GM12878 (cell line): ENCODE measurements at regions not wholly inside any gene's neighbourhood (a gene's known extent, or its start where the extent isn't known, plus 50 kb on each side); places are given as distances from the start of the nearest gene placed in this dataset.

Experiments used
- ATAC-seq: fragments of 200-7000 bp; cut with Tn5 transposase; 3 replicates; pipeline ENCODE4 v1.9.1; 2020; ENCODE audit warnings: mild to moderate bottlenecking, moderate library complexity
- BruUV-seq: library from RNA; stranded (reverse); fragments of 400-500 nt; replicated peaks from 2 replicates; lab custom pipeline; 2021; lab: Mats Ljungman, UMichigan
- CTCF ChIA-PET: fragments of 300-600 bp; sonication (Branson Sonifier 250); formaldehyde crosslinking; extraction: SDS; loops from one replicate; lab custom pipeline; 2021; ENCODE audit warnings: inconsistent platforms; lab: Yijun Ruan, JAX
- POLR2A ChIA-PET: fragments of 350-600 bp; formaldehyde crosslinking; extraction: SDS; loops from one replicate; lab custom pipeline; 2021; ENCODE audit warnings: inconsistent platforms; lab: Charles Lee
- RAD21 ChIA-PET: fragments of 300-600 bp; sonication (Branson Sonifier 250); formaldehyde crosslinking; loops from one replicate; lab custom pipeline; 2023; ENCODE audit warnings: antibody characterized with exemption; ENCODE audit not compliant: unreplicated experiment; lab: Charles Lee
- SMC1A ChIA-PET: fragments of 300-600 bp; sonication (Branson Sonifier 250); formaldehyde crosslinking; loops from one replicate; lab custom pipeline; 2023; ENCODE audit not compliant: unreplicated experiment, uncharacterized antibody; lab: Charles Lee
- DNase-seq: peaks from one replicate; pipeline ENCODE4 v3.0.0-alpha.2; 2011; ENCODE audit warnings: low read depth, low spot score
- FAIRE-seq: peaks from 3 replicates; lab custom pipeline; 2011; peaks lifted over from hg19 to GRCh38; lab: Jason Lieb, UNC
- H2AFZ ChIP-seq: 2 replicates; pipeline ENCODE4 v1.6.0; 2011; ENCODE audit warnings: low read depth, low read length, control low read depth; ENCODE audit not compliant: control insufficient read depth
- H3K27ac ChIP-seq: 2 replicates; pipeline ENCODE4 v1.5.1; 2011; ENCODE audit warnings: control low read depth; ENCODE audit not compliant: control insufficient read depth, insufficient read depth
- H3K27me3 ChIP-seq, 2 experiments: replicated peaks in 1 of 2; 2 replicates each; pipeline versions ENCODE4 v1.6.0 to v1.6.1; 2011; ENCODE audit warnings: low read length in 1 of 2; ENCODE audit not compliant: control insufficient read depth in 2 of 2, insufficient read depth in 2 of 2
- H3K36me3 ChIP-seq, 2 experiments: 2 replicates each; pipeline ENCODE4 v1.5.1; 2011; ENCODE audit warnings: low read length in 1 of 2; ENCODE audit not compliant: control insufficient read depth in 2 of 2, insufficient read depth in 2 of 2
- H3K4me1 ChIP-seq: 2 replicates; pipeline ENCODE4 v1.6.1; 2011; ENCODE audit warnings: mild to moderate bottlenecking, low read length, moderate library complexity, mixed read lengths; ENCODE audit not compliant: control insufficient read depth, insufficient read depth
- H3K4me2 ChIP-seq: 2 replicates; pipeline ENCODE4 v1.6.0; 2011; ENCODE audit warnings: control low read depth; ENCODE audit not compliant: control insufficient read depth, insufficient read depth
- H3K4me3 ChIP-seq: fragments of 200-600 bp; sonication (generic); 2 replicates; pipeline ENCODE4 v1.5.1; 2016
- H3K79me2 ChIP-seq: 2 replicates; pipeline ENCODE4 v1.6.0; 2011; ENCODE audit warnings: low read length; ENCODE audit not compliant: control insufficient read depth, insufficient read depth
- H3K9ac ChIP-seq: 2 replicates; pipeline ENCODE4 v1.8.0; 2011; ENCODE audit warnings: low read length, control low read depth, mixed read lengths; ENCODE audit not compliant: control insufficient read depth, insufficient read depth
- H3K9me3 ChIP-seq: replicated peaks from 3 replicates; pipeline ENCODE4 v1.5.1; 2011; ENCODE audit warnings: mild to moderate bottlenecking, low read length; ENCODE audit not compliant: control insufficient read depth, insufficient read depth
- H4K20me1 ChIP-seq: 2 replicates; pipeline ENCODE4 v1.6.0; 2011; ENCODE audit not compliant: control insufficient read depth, insufficient read depth
- ASH2L ChIP-seq: fragments of 300-600, 200-600 bp; sonication (generic); IDR thresholded peaks from 2 replicates; pipeline ENCODE4 v1.6.1; 2017; ENCODE audit warnings: low read depth, mild to moderate bottlenecking, borderline replicate concordance
- CHD1 ChIP-seq: IDR thresholded peaks from 2 replicates; pipeline ENCODE4 v1.6.1; 2012; ENCODE audit warnings: low read depth, low read length, improper control_type of control experiment
- CHD4 ChIP-seq: fragments of 200-600 bp; sonication (generic); IDR thresholded peaks from 2 replicates; pipeline ENCODE4 v1.6.1; 2016; ENCODE audit warnings: mild to moderate bottlenecking
- DPF2 ChIP-seq: fragments of 450-650 bp; IDR thresholded peaks from 2 replicates; pipeline ENCODE4 v1.6.1; 2017; ENCODE audit warnings: mild to moderate bottlenecking
- ESRRA ChIP-seq: IDR thresholded peaks from 2 replicates; pipeline ENCODE4 v1.6.1; 2012; ENCODE audit warnings: mild to moderate bottlenecking, low read length, improper control_type of control experiment
- ETV6 ChIP-seq, 2 experiments: fragments of 450-650 bp in 1 of 2; IDR thresholded peaks in 1 of 2; conservative IDR thresholded peaks in 1 of 2; 2 replicates each; pipeline ENCODE4 v1.6.1; 2014; ENCODE audit warnings: antibody characterized with exemption in 1 of 2, borderline replicate concordance in 1 of 2, low read depth in 1 of 2, mild to moderate bottlenecking in 1 of 2, moderate library complexity in 1 of 2
- GATAD2B ChIP-seq: fragments of 450-650 bp; conservative IDR thresholded peaks from 2 replicates; pipeline ENCODE4 v1.6.1; 2017; ENCODE audit warnings: low read depth, mild to moderate bottlenecking, moderate library complexity
- HDAC6 ChIP-seq: fragments of 200-600 bp; sonication (generic); IDR thresholded peaks from one replicate; pipeline ENCODE4 v1.8.0; 2017; ENCODE audit warnings: antibody characterized with exemption; ENCODE audit not compliant: unreplicated experiment
- IRF4 ChIP-seq: IDR thresholded peaks from 2 replicates; pipeline ENCODE4 v1.6.1; 2011; ENCODE audit warnings: low read depth, low read length
- NFYB ChIP-seq: IDR thresholded peaks from 2 replicates; pipeline ENCODE4 v1.6.1; 2011; ENCODE audit warnings: low read depth, mild to moderate bottlenecking, low read length, improper control_type of control experiment, moderate library complexity; ENCODE audit not compliant: insufficient read depth
- NRF1 ChIP-seq: conservative IDR thresholded peaks from 2 replicates; pipeline ENCODE4 v1.6.1; 2011; ENCODE audit warnings: mild to moderate bottlenecking, low read depth, low read length, improper control_type of control experiment
- SIN3A ChIP-seq: IDR thresholded peaks from 2 replicates; pipeline ENCODE4 v1.6.1; 2012; ENCODE audit warnings: low read depth, low read length, improper control_type of control experiment
- SMAD5 ChIP-seq: IDR thresholded peaks from 2 replicates; pipeline ENCODE4 v1.6.1; 2016; ENCODE audit warnings: antibody characterized with exemption, low read depth
- SUZ12 ChIP-seq: fragments of 200-600 bp; sonication (generic); IDR thresholded peaks from one replicate; pipeline ENCODE4 v1.6.1; 2018; ENCODE audit warnings: antibody characterized with exemption, mild to moderate bottlenecking; ENCODE audit not compliant: unreplicated experiment
- TCF3 ChIP-seq: IDR thresholded peaks from 2 replicates; pipeline ENCODE4 v1.6.1; 2012; ENCODE audit warnings: low read depth, mild to moderate bottlenecking, low read length, borderline replicate concordance; ENCODE audit not compliant: insufficient read depth
- TCF7 ChIP-seq: IDR thresholded peaks from 2 replicates; pipeline ENCODE4 v1.6.1; 2014; ENCODE audit warnings: antibody characterized with exemption, borderline replicate concordance
- WGBS: methylation state at CpG from one replicate; pipeline ENCODE4 v1.1.6; 2016; ENCODE audit warnings: low lambda C conversion rate; ENCODE audit not compliant: insufficient replicate concordance, insufficient coverage; ENCODE audit errors: missing lambda C conversion rate; 5-methylcytosine and 5-hydroxymethylcytosine counted together
- in situ Hi-C: fragments of 300-500 bp; cut with MboI; formaldehyde crosslinking; loops from 9 replicates; pipeline ENCODE4 v1.14.3; 2018; ENCODE audit warnings: mixed read lengths
- intact Hi-C: fragments of 100-400 bp; cut with micrococcal nuclease; formaldehyde crosslinking; loops from one replicate; pipeline ENCODE4 v1.14.2; 2022; ENCODE audit not compliant: unreplicated experiment

DNA sequence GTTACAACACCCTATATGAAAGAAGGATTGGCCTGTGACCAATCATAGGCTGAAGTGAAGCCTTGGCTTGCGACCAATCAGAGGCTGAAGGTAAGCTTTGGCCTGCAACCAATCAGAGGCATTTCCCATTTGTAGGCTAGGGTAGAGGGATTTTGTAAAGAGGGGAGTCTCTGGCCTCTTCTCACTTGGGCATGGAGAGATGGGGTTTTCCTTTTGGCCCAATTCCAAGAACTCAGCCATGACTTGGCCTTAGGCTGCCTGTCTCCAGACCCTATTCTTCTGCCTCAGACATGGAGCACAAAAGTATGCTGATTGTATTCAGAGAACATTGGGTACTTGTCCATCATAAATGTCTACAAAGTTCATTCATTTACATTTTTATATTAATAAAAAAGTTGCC is 308.3 kb downstream of the UTRN start:
- Histone ChIP-seq H3K9ac (no peak overlapping the region), H3K9me3 (no peaks in the 10 kb centered on the region; the same call in 2 of the 3 replicates), H3K27ac (no peak overlapping the region), H3K27me3 (no peaks in the 10 kb centered on the region), H3K79me2 (no peaks in the 10 kb centered on the region), H3K4me1 (no peaks in the 10 kb centered on the region), H3K4me2 (no peak overlapping the region), H4K20me1 (no peaks in the 10 kb centered on the region), H3K36me3 (peaks cover 0 to 2% of the 10 kb centered on the region in 2 experiments; a peak in 2 of 4 replicates), H2AFZ (no peak overlapping the region), H3K4me3 (no peak overlapping the region)
- CTCF ChIA-PET = interaction anchor here (0.6 to 4.2 kb wide), 2 partner anchors 38 to 186 kb away, joined by 3 to 12 read pairs; no protein-coding TSS in a partner anchor
- SMC1A ChIA-PET = interaction anchor here (0.7 kb wide), 1 partner anchor 869 kb away, joined by 3 read pairs; no protein-coding TSS in a partner anchor
- WGBS = 100% methylated on average over 1 of the region's 1 CpG
- intact Hi-C loops (no loop called here), in situ Hi-C loops (no loop called here)
- DNase-seq (no peak), FAIRE-seq (no peak), ATAC-seq (no peak)
- BruUV-seq = no TSS peak
- TF ChIP-seq SUZ12 (no peak), NFYB (peak; percentile 44; the same call in 1 of the 2 replicates)
- POLR2A ChIA-PET = no interaction called here
- RAD21 ChIA-PET = no interaction called here

DNA sequence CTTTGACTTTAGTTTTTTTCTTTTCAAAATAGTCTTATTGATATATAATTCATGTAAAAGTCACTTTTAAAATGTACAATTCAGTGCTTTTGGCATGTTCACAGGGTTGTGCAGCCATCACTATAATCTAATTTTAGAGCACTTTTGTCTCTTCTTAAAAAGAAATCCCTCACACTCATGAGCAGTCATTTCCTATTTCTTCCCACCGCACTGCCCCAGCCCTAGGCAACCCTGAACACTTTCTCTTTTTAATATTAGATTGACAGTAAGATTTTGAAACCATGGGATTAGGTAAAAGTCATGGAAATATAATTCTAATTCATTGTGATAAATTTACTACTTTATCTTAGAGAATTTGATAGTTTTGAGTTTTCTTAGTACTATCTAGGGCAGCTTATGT is 309.4 kb downstream of the UTRN start:
- FAIRE-seq = no peak
- ChIA-PET SMC1A (interaction anchor here (0.7 kb wide), 1 partner anchor 19 kb away, joined by 3 read pairs; no protein-coding TSS in a partner anchor), POLR2A (no interaction called here), RAD21 (interaction anchor here (0.7 kb wide), 1 partner anchor 476 kb away, joined by 3 read pairs; no protein-coding TSS in a partner anchor), CTCF (interaction anchor here (1.8 to 4.2 kb wide), 2 partner anchors 11 to 185 kb away, joined by 9 to 12 read pairs; no protein-coding TSS in a partner anchor)
- Histone ChIP-seq H3K27ac (no peak overlapping the region), H3K27me3 (no peaks in the 10 kb centered on the region), H3K4me1 (no peaks in the 10 kb centered on the region), H3K9me3 (no peaks in the 10 kb centered on the region; the same call in 2 of the 3 replicates), H3K9ac (no peak overlapping the region), H3K36me3 (peaks cover 0 to 2% of the 10 kb centered on the region in 2 experiments; a peak in 2 of 4 replicates), H3K4me2 (no peak overlapping the region), H4K20me1 (no peaks in the 10 kb centered on the region), H2AFZ (no peak overlapping the region), H3K4me3 (no peak overlapping the region), H3K79me2 (no peaks in the 10 kb centered on the region)
- no peak for ATAC-seq
- intact Hi-C loops (no loop called here), in situ Hi-C loops (no loop called here)
- 100% methylated on average over 1 of the region's 1 CpG for WGBS
- no TSS peak for BruUV-seq
- no peak for DNase-seq
- TF ChIP-seq CHD1 (no peak), TCF3 (no peak), SMAD5 (no peak), ETV6 (conservative IDR thresholded peaks at IDR 0.05 in 1 of 2, IDR thresholded peaks at IDR 0.05 in 1 of 2; ENCODE audit: borderline replicate concordance in 1 of 2, low read depth in 1 of 2) (no peak), SIN3A (no peak), IRF4 (no peak), ESRRA (no peak), GATAD2B (no peak), CHD4 (no peak), TCF7 (no peak), ASH2L (no peak), NRF1 (no peak), HDAC6 (no peak), DPF2 (no peak)
